WI38 (cell line): ENCODE measurements at regions not wholly inside any gene's neighbourhood (a gene's known extent, or its start where the extent isn't known, plus 50 kb on each side); places are given as distances from the start of the nearest gene placed in this dataset.

Experiments
- H3K4me3 ChIP-seq: 2 replicates; pipeline ENCODE4 v1.5.1; 2011; ENCODE audit warnings: low read depth, mild to moderate bottlenecking, control low read depth, low read length
- CTCF ChIP-seq: IDR thresholded peaks from 2 replicates; pipeline ENCODE4 v1.5.1; 2012; ENCODE audit warnings: low read depth, mild to moderate bottlenecking, control low read depth, low read length

DNA sequence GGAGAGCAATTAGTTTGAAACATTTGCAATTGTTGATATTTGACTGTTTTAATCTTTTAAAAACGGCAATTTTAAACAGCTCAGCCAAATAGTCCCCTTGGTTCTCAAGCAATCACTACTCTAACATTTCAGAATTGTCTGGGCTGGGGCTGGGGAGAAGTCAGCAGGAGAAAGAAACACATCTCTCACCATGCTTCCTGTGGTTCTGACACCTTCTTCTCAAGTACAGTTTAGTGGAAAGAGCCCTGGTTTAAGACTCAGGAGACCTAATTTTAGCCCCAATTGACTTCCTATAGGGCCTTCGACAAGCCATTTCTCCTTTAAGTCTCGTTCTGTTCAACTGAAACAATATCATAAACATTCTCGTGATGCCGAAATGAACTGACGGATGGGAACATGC, 168.4 kb upstream of the CDYL start:
- H3K4me3 ChIP-seq: peak overlapping the region; percentile 24; the same call in 1 of the 2 replicates
- no peak for TF ChIP-seq CTCF

DNA sequence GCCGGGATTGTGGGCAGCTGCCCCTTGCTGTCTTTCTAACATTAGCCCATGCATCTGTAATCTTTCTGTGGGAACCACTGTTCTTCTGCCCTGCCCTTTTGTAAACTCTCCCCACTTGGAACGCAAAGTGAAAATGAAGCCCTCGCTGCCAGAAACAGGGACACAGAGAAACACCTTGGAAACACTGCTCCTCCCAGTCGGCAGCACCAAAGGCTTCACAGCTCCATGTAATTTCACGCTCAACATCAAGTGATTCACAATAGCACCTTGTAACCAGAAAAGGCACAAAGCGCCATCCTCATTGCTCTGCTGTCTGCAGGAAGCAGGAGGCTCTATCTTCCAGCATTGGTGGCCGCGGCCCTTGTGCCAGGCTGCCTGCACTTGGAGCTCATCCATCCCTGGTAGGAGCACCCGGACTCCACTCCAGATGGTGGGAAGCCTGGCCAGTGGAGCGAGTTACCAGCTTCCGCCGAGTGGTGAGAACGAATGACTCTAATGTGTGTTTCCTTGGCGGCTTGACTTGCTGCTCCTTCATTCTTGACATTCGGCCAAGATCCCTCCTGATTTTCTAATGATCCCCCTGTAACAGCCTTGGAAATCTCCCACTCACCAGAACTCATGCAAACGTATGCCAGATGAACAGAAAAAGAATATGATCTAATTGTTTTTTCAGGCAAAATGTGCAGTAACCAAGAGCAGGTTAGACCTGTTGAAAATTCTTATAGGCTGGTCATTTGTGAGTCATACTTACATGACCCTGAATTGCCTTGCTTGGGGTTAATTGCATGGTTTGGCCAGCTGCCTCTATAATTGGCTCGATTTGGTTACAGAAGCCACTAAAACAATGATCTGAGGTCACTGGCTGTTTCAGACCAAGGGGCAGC, 169.1 kb upstream of the CDYL start:
- H3K4me3 ChIP-seq: peak overlapping the region; percentile 24; the same call in 1 of the 2 replicates
- TF ChIP-seq CTCF: no peak

GRCh38 chr6:4606016-4606415, 170.2 kb upstream of the CDYL start:
- H3K4me3 ChIP-seq: no peak overlapping the region
- TF ChIP-seq CTCF: no peak

DNA sequence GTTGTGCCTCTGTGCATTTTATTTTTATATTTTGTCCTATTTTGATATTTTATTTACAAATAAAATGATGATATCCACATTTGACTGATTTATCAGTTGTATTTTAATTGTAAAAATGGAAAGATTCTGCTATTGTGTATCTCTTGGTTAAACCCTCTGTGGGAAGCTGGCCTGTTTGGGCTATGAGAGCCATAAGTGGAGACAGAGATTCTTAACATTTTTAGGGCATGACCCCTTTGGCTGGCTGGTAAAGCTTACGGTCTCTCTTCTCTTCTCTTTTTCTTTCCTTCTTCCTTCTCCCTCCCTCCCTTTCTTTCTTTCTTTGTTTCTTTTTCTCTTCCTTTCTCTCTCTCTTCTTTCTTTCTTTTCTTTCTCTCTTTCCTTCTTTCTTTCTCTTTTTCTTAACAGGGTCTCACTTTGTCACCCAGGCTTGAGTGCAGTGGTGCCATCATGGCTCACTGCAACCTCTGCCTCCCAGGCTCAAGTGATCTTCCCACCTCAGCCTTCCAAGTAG, 172.3 kb upstream of the CDYL start:
- no peak for TF ChIP-seq CTCF
- H3K4me3 ChIP-seq: no peak overlapping the region

- no peak for TF ChIP-seq CTCF
Observed at GRCh38 chr6:4603291-4603690, 172.9 kb upstream of the CDYL start.

GRCh38 chr6:4599924-4600323, 176.3 kb upstream of the CDYL start:
- TF ChIP-seq CTCF: no peak
- no peak overlapping the region for H3K4me3 ChIP-seq

More at GRCh38 chr6:4603291-4603690, 172.9 kb upstream of the CDYL start:
- no peak overlapping the region for H3K4me3 ChIP-seq

GRCh38 chr6:4598384-4598995, 177.7 kb upstream of the CDYL start:
- no peak for TF ChIP-seq CTCF
- no peak overlapping the region for H3K4me3 ChIP-seq
